Renal cortex interstitium (tissue), 11 donors: ENCODE measurements at regions not wholly inside any gene's neighbourhood (a gene's known extent, or its start where the extent isn't known, plus 50 kb on each side); places are given as distances from the start of the nearest gene placed in this dataset.
A peak's percentile ranks its signal among the peaks of the same experiment; 100 is the strongest.
"Not testable (repeated sequence)": the region's sequence is repeated elsewhere in the genome, so short reads cannot be mapped to it uniquely, and the experiment has no call there.

ENCODE experiments used
- DNase-seq, 11 donors: peaks; one replicate each; pipeline ENCODE4 v3.0.0-alpha.2; 2013; ENCODE audit warnings: low read depth in 9 of 11, low spot score in 4 of 11; ENCODE audit errors: extremely low read depth in 1 of 11

DNA sequence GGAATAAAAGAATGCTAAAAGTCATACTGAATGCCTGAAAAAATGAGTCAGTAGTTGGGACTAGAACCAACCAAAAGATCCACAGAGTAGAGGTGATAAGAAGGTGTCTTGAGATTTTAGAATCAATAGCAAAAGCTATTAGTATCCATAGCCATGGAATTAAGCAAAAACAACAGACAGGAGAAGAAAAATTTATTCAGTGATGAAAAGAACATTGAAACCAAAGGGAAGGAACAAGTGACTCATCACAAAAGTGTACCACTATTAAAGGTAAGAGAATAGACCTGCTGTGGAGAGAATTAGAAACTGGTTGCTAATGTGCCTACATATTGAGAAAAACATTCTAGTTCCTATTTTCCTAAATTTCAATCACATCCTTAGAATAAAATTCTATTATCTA, 182.0 kb upstream of the NEIL3 start:
- DNase-seq: no peak

DNA sequence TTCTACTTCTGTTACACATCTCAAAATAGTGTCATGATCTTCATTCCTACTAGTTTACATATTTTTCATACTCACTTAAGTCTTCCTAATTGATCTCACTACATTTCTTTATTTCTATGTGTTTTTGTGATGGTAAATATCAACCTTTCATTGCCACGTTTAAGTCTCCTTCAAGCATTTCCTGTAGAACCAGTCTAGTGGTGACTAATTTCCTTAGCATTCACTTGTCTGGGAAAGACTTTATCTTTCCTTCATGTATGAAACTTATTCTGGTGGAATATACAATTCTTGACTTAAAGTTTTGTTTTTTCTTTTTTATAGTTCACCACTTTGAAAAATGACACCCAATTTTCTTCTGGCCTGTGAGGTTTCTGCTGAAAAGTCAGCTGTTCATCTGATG, 181.4 kb upstream of the NEIL3 start:
- DNase-seq: no peak

DNA sequence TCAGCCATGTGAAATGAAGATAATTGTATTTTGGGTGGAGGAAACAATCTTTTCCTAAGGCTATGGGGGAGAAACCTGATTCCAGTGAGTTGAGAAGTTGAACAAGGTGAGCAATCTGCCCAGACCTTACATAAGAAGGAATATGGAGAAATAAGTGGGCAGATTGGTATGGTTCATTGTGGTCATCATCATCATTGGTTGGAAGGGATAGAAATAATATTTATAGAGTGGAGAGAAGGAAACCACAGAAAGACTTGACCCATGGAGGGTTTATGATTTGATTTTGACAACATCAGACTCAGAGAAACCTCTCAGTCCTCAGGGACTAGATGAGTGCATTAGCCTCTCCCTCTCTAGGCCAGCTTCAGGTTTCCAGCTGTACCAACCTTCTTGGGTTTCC, 177.9 kb upstream of the NEIL3 start:
- DNase-seq: no peak

DNA sequence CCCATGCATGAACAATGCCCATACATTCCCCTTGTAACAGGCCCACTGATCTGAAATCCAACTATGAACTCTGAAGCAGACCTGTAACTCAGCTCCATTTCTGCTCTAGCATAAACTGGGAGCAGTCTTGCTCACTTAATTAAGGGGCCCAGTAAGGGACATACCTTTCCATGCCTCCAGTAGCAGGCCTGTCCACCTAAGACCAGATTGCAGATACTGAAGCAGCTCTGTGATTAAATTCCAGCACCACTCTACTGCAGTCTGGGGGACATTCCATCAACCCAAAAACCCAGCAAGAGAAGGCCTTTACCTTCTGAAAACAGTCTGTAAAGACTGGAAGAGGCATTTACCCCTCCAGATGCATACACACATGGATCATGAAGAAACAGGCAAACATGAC, 162.0 kb upstream of the NEIL3 start:
- no peak for DNase-seq

DNA sequence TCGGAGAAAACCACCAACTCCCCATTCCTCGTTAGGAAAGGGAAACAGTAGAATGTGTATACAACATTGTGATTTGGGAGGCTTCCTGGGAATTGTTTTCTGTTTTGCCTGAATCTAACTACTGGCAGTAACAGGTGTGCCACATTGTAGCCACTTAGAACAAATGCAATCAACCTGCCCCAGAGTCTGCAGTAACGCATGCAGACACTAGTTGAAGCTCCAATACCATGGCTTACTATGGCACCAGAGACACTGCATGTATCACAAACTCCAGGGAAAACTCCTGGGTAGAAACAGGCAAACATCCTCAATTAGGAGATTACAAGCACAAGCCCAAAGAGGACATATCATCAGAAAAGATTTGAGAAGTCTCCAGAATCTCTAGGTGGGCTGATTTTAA, 154.2 kb upstream of the NEIL3 start:
- no peak for DNase-seq

DNA sequence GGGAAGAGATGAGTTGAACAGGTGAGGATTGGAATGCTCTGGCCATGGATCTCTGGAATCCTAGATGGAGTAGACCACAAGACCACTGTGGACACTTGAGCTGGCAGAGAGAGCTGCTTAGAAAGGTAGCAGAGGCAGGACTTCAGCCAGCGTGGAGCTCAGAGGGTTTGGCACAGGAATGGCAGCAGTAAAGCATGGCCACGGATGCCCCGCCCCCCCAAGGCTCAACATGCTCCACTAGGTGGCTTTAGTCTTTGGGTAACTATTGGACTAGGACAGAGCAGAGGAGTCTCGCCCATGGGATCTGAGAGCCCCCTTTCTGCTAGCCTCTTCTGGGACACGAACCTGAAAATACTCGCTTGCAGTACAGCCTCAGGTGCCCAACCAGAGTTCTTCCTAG, 150.1 kb upstream of the NEIL3 start:
- no peak for DNase-seq

DNA sequence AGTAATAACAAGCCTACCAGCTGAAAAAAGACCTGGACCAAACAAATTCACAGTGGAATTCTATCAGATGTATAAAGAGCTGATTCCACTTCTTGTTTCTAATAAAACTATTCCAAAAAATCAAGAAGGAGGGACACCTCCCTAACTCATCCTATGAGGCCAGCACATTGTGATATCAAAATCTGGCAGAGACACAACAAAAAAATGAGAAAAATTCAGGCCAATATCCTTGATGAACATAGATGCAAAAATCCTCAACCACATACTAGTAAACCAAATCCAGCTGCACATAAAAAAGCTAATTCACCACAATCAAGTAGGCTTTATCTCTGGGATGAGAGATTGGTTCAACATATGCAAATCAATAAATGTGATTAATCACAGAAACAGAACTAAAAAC, 147.9 kb upstream of the NEIL3 start:
- DNase-seq: no peak

DNA sequence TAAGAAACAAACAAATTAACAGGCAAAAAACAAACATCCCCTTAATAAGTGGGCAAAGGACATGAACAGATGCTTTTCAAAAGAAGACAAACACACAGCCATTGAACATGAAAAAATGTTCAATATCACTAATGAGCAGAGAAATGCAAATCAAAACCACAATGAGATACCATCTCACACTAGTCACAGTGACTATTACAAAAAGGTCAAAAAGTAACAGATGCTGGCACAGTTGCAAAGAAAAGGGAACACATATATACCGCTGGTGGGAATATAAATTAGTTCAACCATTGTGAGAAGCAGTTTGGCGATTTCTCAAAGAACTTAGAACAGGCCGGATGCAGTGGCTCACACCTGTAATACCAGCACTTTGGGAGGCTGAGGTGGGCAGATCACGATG, 146.1 kb upstream of the NEIL3 start:
- DNase-seq: no peak

DNA sequence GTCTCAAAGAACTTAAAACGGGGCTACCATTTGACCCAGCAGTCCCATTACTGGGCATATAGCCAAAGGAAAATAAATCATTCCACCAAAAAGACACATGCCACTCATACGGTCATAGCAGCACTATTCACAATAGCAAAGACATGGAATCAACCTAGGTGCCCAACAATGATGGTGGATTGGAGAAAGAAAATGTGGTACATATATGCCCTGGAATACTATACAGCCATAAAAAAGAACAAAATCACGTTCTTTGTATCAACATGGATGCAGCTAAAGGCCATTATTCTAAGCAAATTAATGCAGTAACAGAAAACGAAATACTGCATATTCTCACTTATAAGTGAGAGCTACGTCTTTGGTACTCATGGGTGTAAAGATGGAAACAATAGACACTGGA, 138.1 kb upstream of the NEIL3 start:
- DNase-seq: no peak

DNA sequence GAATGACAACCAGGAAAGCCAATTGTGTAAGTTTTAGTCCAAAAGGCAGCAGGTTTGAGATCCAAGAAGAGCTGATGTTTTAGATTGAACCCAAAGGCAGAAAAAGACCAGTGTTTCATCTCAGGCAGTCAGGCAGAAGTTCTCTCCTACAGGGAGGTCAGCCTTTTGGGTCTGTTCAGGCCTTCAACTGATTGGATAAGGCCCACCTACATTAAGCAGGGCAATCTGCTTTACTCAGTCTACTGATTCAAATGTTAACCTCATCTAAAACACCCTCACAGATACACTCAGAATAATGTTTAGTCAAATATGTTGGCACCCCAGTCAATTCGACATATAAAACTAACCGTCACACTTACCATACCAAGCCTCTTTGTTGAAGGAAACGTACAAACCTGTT, 134.2 kb upstream of the NEIL3 start:
- DNase-seq: no peak

DNA sequence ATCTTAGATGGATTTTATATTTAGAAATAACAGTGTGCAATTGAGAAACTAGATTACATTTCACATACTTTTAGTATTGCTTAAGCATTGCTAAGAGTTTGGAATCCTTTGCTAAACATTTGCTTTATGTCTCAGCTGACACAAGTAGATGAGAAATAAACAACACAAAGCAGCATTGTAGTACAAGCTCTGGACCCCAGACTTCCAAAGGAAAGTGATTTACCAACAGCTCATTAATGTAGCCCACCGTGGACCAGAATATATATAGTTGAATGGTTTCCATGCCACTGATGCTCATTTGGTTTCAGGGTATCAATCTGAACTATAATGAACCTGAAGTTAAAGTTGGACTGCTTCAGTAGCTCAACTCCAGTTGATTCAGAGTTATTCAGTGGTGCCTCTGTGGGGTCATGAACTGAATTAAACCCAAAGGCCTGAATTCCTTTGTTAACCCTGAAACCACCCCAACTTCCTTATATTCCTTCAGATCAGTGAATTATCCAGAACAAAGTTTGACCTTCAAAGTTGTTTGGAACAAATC, 132.1 kb upstream of the NEIL3 start:
- peak in 9 of 11 donors; percentile 16 to 49 (median 26) for DNase-seq

DNA sequence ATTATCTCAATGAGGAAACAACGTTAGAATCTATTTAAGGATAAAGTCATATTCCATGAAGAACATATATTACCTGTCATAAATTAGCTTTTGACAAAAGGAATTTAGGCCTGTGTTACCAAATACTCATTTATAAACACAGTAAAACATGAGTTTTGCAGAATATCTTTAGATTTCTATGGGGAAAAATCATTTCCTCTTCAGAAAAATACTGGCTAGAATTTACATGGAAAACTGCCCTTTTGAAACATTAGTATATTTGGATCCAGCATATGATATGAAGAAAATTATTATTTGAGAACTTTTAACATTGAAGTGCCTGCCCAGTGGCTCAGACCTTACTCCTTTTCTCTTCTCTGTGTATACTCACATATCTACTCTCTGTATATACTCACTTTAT, 131.4 kb upstream of the NEIL3 start:
- no peak for DNase-seq

DNA sequence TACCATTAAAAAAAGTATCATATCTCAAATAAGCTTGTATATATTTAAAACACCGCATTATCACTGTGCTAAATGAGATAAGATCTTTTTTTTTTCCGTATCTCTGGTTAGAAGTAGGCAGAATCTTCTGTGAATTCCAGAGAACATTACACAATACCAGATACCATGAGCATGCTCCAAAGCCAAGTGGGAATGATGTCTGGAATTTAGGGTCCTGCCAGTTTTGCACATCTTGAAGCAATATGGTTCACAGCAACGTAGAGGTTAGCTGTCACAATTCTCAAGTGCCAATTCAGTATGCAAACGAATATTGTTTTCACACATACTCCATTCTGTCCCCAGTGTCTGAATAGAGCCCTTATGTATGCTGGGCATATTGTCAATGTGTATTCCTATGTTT, 127.5 kb upstream of the NEIL3 start:
- no peak for DNase-seq

DNA sequence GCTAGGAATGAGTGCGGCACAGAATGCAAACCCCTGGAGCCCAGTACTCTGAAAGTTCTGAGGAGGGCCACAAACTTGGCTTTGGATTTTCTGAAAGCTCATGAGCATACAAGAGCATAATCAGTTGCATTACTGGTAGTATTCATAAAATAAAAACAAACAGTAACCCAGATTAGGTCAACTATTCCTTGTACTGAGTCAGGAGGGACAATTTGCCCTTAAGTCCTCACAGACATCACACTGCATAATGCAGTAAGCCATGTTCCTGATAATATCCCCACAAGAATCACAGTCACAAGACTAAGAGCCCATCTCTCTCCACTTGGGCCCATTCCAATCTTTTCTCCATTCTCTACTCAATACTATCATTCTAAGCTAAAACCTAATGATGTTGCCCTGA, 126.9 kb upstream of the NEIL3 start:
- DNase-seq: no peak

DNA sequence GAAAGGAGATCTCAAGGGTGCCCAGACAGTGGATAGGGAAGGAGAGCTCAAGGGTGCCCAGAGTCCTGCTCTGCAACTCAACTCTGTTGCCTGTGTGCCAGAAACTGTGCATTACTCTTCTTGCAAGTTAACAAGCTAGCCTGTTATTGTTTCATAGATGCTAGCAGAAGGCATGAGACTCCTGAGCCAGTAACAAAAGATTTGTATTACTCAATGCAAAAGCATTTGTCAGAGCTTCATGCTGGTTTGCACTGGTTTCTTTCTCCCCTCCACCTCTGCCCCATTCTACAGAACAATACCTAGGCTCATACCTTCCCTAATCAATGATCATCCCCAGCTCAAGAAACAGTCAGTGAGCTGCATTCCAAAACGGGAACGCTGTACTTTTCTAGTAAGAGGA, 124.5 kb upstream of the NEIL3 start:
- DNase-seq: no peak

DNA sequence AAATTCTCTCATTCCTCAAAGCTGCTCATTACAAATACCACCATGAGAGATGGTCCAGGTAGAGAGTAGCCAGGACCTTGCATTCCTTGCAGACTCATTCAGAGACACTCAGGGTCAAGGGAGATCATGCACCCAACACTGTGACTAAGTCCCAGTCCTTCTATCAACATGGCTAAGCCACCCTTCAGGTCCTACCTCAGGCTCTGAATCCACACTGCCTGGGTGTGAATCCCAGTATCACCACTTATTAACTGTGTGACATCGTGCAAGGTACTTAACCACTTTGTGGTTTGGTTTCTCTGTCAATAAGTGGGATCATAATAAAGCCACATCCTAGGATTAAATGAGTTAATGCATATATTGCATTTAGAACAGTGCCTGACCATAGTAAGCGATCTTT, 124.1 kb upstream of the NEIL3 start:
- no peak for DNase-seq

DNA sequence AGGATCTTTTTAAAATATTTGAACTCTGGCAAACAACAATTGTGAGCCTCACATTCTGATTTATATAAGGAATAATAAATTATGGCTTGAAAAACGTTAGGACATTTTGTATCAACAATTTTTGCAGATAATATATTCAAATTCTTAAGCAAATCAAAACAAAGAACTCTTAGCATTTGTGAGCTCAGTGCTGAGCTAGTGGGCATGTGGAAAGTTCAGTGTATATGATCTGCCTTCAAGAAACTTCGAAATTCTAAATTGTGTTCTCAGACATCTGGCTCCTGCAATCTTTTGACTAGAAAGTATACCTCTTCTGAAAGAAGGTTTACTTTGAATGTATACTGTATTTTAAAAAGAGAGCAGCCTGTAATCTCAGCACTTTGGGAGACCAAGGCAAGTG, 122.3 kb upstream of the NEIL3 start:
- DNase-seq: no peak

DNA sequence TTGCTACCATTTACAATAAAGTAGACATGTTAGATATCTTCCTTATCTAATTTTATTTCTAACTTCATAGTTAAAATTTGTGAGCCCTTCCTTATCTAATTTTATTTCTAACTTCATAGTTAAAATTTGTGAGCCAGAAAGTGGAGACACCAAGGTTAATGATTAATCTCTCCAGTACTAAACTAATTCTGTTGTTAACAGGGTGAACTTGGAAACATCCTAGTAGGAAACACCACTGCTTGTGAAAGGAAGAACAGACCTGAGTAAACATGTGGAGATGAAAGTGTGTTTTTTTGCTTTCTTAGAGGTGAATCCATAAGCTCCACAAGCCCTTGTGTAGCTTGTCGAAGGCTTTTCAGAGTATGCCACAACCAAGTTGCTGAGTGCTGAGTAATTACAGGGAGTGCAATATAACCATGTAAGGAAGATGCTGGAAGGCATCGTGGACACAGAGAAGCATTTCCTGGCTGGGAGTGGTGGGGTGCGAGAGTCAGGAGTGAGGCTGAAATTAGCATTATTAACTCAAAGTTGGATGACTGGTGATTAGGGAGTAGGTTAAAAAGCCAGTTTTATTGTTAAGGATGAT, 118.6 kb upstream of the NEIL3 start:
- peak in 1 of 11 donors; percentile 17 for DNase-seq

DNA sequence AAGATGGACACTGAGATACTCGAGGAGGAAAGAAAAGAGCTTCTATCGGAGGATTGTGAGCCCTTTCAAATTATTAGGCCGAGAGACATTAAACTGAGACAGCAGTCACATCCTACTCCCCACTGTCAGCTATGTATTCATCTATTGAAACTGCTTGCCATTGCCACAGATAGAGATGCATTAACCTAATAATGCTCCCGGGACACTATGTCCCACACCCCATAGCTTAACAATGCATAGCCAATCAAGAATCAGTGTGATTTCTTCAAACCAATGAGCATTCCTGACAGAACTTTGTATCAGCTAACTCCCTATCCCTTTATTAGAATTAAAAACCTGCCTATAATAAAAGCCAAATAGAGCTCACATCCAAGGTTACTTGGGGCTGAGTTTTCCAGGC, 118.1 kb upstream of the NEIL3 start:
- no peak for DNase-seq

DNA sequence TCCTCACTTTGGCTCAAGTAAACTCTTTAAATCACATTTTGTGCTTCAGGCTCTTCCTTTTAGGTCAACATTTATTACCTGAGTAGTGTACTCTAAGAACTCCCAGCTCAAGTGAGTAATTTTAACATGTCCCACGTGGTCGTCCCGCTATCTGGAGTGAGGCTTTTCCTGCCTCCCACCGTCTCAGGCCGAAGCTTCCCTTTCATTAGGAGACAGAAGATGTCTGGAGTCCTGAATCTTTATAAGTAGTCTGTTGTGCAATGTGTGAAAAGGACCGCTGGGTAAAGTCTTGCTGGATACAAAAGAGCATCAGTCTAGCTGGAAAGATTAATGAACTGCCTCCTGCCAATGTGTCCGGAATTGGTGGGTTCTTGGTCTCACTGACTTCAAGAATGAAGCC, 117.7 kb upstream of the NEIL3 start:
- no peak for DNase-seq

DNA sequence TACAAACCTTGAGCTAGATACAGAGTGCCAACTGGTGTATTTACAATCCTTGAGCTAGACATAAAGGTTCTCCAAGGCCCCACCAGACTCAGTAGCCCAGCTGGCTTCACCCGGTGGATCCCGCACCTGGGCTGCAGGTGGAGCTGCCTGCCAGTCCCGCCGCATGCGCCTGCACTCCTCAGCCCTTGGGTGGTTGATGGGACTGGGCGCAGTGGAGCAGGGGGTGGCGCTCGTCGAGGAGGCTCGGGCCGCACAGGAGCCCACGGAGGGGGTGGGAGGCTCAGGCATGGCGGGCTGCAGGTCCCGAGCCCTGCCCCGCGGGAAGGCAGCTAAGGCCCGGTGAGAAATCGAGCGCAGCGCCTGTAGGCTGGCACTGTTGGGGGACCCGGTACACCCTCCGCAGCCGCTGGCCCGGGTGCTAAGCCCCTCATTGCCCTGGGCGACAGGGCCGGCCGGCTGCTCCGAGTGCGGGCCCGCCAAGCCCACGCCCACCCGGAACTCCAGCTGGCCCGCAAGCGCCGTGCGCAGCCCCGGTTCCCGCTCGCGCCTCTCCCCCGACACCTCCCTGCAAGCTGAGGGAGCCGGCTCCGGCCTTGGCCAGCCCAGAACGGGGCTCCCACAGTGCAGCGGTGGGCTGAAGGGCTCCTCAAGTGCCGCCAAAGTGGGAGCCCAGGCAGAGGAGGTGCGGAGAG, 116.5 kb upstream of the NEIL3 start:
- DNase-seq: not testable (repeated sequence)
